CD4-positive, alpha-beta memory T cell (primary cell): ENCODE measurements at regions not wholly inside any gene's neighbourhood (a gene's known extent, or its start where the extent isn't known, plus 50 kb on each side); places are given as distances from the start of the nearest gene placed in this dataset.

Source experiments
- CTCF ChIA-PET: fragments of 350-600 bp; sonication (Branson Sonifier 250); formaldehyde crosslinking; loops from one replicate; lab custom pipeline; 2021; ENCODE audit warnings: inconsistent platforms; ENCODE audit not compliant: partially characterized antibody; lab: Charles Lee
- POLR2A ChIA-PET: fragments of 350-600 bp; sonication (Branson Sonifier 250); formaldehyde crosslinking; loops from one replicate; lab custom pipeline; 2021; ENCODE audit not compliant: partially characterized antibody; lab: Charles Lee
- DNase-seq, 5 donors: peaks; one replicate each; pipeline versions ENCODE4 v3.0.0 to v3.0.0-alpha.2; 2020 to 2022; ENCODE audit warnings: mixed read lengths in 1 of 5
- H3K27ac ChIP-seq: one replicate; pipeline ENCODE4 v1.7.0; 2013; ENCODE audit warnings: low read depth, low read length
- H3K27me3 ChIP-seq: 2 replicates; pipeline ENCODE4 v1.7.0; 2013; ENCODE audit warnings: mild to moderate bottlenecking, low read length, moderate library complexity; ENCODE audit not compliant: insufficient read depth
- H3K36me3 ChIP-seq: 2 replicates; pipeline ENCODE4 v1.7.0; 2013; ENCODE audit warnings: mild to moderate bottlenecking, low read length, moderate library complexity; ENCODE audit not compliant: insufficient read depth
- H3K4me1 ChIP-seq: 2 replicates; pipeline ENCODE4 v1.7.0; 2013; ENCODE audit warnings: mild to moderate bottlenecking, low read length, moderate library complexity; ENCODE audit not compliant: insufficient read depth
- H3K4me3 ChIP-seq, 2 donors: one replicate each; pipeline ENCODE4 v1.7.0; 2013; ENCODE audit warnings: low read length in 2 of 2, mild to moderate bottlenecking in 1 of 2
- H3K9me3 ChIP-seq, 2 donors: one replicate each; pipeline ENCODE4 v1.7.0; 2013; ENCODE audit warnings: low read length in 2 of 2, control low read depth in 1 of 2; ENCODE audit not compliant: control insufficient read depth in 1 of 2
- H3K27ac Mint-ChIP-seq, 7 donors: one replicate each; pipeline ENCODE4 v1.8.0; 2020 to 2021; ENCODE audit warnings: mixed read lengths in 7 of 7, mild to moderate bottlenecking in 6 of 7, inconsistent platforms in 3 of 7, moderate library complexity in 3 of 7
- H3K27me3 Mint-ChIP-seq, 2 donors: one replicate each; pipeline ENCODE4 v1.8.0; 2020 to 2021; ENCODE audit warnings: mixed read lengths in 2 of 2
- H3K36me3 Mint-ChIP-seq, 2 donors: one replicate each; pipeline ENCODE4 v1.8.0; 2020 to 2021; ENCODE audit warnings: mixed read lengths in 2 of 2, inconsistent platforms in 1 of 2, mild to moderate bottlenecking in 1 of 2
- H3K4me1 Mint-ChIP-seq, 4 donors: one replicate each; pipeline ENCODE4 v1.8.0; 2020 to 2021; ENCODE audit warnings: mixed read lengths in 4 of 4, mild to moderate bottlenecking in 1 of 4
- H3K4me3 Mint-ChIP-seq, 8 donors: one replicate each; pipeline ENCODE4 v1.8.0; 2020 to 2021; ENCODE audit warnings: mixed read lengths in 8 of 8, mild to moderate bottlenecking in 7 of 8, moderate library complexity in 6 of 8, inconsistent platforms in 3 of 8
- H3K9me3 Mint-ChIP-seq, 8 donors: one replicate each; pipeline ENCODE4 v1.8.0; 2020 to 2021; ENCODE audit warnings: mixed read lengths in 8 of 8, mild to moderate bottlenecking in 5 of 8, inconsistent platforms in 3 of 8, moderate library complexity in 1 of 8
- intact Hi-C: fragments of 100-400 bp; cut with micrococcal nuclease; formaldehyde crosslinking; loops from one replicate; pipeline ENCODE4 v1.15.1; 2023

DNA sequence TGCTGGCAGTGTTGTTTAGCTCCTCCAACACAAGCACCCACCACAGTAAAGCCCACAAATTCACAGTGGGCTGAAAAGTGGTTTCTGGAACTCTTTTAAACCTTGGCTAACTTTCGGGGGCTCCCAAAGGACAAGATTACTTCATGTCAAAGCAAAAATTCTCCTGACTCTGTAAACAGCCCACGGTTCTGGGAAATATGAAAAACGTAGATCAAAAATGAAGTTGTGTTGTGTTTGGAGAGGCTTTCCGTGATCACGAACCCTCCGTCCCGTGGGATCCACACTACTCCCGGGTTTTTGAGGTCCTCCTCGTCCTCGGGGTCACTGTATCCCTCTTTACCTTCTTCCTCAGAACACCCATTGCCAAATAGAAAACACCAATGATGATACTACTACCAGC lies 159.0 kb upstream of the RUNX1 start:
- POLR2A ChIA-PET, result no interaction called here
- H3K4me1 ChIP-seq, result peaks cover 16% of the 10 kb centered on the region
- Mint-ChIP-seq H3K4me1 (peaks cover 8 to 20% (median 15%) of the 10 kb centered on the region in 4 donors), H3K4me3 (no peak overlapping the region), H3K9me3 (peaks cover 0 to 19% (median 14%) of the 10 kb centered on the region in 8 donors), H3K27me3 (peaks cover 0 to 2% of the 10 kb centered on the region in 2 donors), H3K27ac (no peak overlapping the region), H3K36me3 (peaks cover 0 to 6% of the 10 kb centered on the region in 2 donors)
- no peak overlapping the region for H3K4me3 ChIP-seq
- H3K9me3 ChIP-seq, result peaks cover 0 to 3% of the 10 kb centered on the region in 2 donors
- no peak for DNase-seq
- H3K27me3 ChIP-seq, result no peaks in the 10 kb centered on the region
- no peak overlapping the region for H3K27ac ChIP-seq
- intact Hi-C loops, result no loop called here
- CTCF ChIA-PET, result interaction anchor here (1.1 kb wide), 1 partner anchor 10 kb away, joined by 3 read pairs; no protein-coding TSS in a partner anchor
- H3K36me3 ChIP-seq, result no peaks in the 10 kb centered on the region

DNA sequence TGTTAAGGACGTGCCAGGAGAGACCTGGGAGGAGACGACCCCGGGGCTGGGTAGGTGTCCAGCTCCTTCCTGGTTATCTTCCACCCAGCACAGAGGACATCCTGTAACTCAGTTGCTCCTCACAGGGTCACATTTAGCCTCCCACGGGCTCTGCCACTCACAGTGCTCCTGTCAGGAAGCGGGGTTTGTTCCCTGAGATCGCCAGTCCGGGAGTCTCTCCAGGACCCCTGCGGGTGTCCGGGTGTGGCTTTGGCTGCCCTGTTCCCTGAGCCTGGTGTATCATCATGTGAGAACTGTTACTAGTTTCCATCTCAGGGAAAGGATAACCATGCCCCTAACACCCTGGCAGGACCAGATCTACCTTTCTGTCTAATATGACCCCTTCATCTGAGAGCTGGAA lies 158.2 kb upstream of the RUNX1 start:
- POLR2A ChIA-PET, result no interaction called here
- Histone ChIP-seq H3K9me3 (peaks cover 0 to 3% of the 10 kb centered on the region in 2 donors), H3K27me3 (no peaks in the 10 kb centered on the region), H3K27ac (no peak overlapping the region), H3K36me3 (no peaks in the 10 kb centered on the region), H3K4me3 (no peak overlapping the region), H3K4me1 (peaks cover 16% of the 10 kb centered on the region)
- DNase-seq, result no peak
- Mint-ChIP-seq H3K4me3 (no peak overlapping the region), H3K27ac (no peak overlapping the region), H3K27me3 (peaks cover 0 to 2% of the 10 kb centered on the region in 2 donors), H3K9me3 (peaks cover 0 to 19% (median 14%) of the 10 kb centered on the region in 8 donors), H3K36me3 (peaks cover 0 to 6% of the 10 kb centered on the region in 2 donors), H3K4me1 (peaks cover 8 to 20% (median 15%) of the 10 kb centered on the region in 4 donors)
- intact Hi-C loops, result no loop called here
- CTCF ChIA-PET, result no interaction called here

DNA sequence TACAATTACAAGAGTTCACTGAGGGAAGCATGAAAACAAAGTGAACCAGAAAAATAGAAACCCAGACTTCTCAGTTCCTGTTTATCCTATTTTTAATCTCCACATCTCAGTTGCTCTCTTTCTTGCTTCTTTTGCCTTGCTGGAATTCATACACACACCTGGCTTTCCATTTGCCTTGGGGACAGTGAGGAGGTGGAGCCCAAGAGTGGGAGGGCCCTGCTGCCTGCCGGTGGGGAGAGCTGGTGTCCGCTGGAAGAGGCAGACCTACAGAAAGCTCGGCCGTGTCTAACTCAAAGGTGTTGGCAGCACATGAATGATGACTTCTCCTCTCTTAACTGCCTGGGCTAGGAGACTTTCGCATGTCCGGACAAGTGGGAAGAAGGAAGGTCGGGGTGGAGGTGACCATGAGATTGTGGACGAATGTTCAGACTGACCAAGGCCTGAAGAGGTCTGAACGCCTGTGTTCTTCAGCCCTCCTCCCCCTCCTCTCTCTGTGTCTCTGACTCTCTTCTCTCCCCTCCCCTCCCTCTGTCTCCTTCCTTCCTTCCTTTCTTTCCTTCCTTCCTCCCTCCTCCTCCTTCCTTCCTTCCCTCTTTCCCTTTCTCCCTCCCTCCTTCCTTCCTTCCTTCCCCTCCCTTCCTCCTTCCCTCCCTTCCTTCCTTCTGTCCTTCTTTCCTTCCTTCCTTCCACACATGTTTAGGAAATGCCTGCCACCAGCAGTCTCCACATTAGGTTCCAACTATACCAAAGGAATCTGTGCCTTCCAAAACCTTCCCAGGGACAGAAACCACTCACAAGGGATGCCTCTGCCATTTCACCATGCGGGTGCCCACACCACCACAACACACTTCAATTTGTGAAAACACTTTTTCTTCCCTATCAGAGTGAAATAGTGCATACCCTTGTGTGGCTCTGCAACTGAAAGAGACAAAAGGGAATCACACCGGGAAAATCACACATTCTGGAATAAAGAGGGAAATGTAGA lies 157.3 kb upstream of the RUNX1 start:
- ChIA-PET CTCF (interaction anchor here (0.9 to 2.6 kb wide), 3 partner anchors 155 to 317 kb away, joined by 5 to 11 read pairs (median 5); no protein-coding TSS in a partner anchor), POLR2A (no interaction called here)
- no peaks in the 10 kb centered on the region for H3K36me3 ChIP-seq
- Mint-ChIP-seq H3K36me3 (peaks cover 0 to 6% of the 10 kb centered on the region in 2 donors), H3K4me3 (peak overlapping the region in 3 of 8 donors; percentile 30 to 88 (median 79)), H3K4me1 (peaks cover 8 to 20% (median 15%) of the 10 kb centered on the region in 4 donors), H3K9me3 (peaks cover 0 to 19% (median 14%) of the 10 kb centered on the region in 8 donors), H3K27me3 (peaks cover 0 to 2% of the 10 kb centered on the region in 2 donors), H3K27ac (peak overlapping the region in 3 of 7 donors; percentile 49 to 75 (median 50))
- no peak overlapping the region for H3K27ac ChIP-seq
- H3K4me3 ChIP-seq, result no peak overlapping the region
- peaks cover 0 to 3% of the 10 kb centered on the region in 2 donors for H3K9me3 ChIP-seq
- DNase-seq, result no peak
- no peaks in the 10 kb centered on the region for H3K27me3 ChIP-seq
- peaks cover 16% of the 10 kb centered on the region for H3K4me1 ChIP-seq
- intact Hi-C loops, result no loop called here

DNA sequence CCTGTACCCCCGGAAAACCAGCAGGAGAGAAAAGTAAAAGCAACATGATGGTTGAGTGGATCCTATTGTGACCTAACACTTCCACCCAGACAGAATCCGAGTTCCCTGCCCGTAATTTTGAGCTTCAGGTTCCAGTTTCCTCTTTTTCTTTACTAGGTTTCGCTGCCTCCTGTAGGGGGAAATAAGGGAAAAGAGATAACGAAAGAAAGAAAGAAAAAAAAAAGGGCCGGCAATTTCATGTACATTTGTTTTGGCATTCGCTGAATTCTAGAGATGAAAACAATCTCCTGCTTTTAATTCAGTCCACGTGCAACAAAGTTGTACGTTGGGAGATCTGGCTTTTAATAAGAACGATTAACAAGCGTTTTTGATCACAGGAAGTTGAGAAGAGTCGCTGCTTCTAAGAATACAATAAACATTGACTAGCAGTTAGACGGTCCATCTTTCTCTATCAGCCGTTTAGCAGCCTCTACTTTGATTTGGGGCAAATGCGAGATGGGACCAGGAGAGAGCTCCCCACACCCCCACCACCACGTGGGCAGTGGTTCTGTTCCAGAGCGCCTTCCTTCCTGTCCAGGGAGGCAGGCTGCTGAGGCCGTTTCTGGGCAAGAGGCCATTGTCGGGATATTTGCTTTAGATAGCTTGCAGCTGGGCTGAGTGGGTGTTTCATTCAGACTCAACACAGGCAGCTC lies 155.9 kb upstream of the RUNX1 start:
- H3K27ac ChIP-seq, result no peak overlapping the region
- H3K36me3 Mint-ChIP-seq, result no peaks in the 10 kb centered on the region
- peaks cover 0 to 8% (median 8%) of the 10 kb centered on the region in 8 donors for H3K9me3 Mint-ChIP-seq
- H3K4me3 Mint-ChIP-seq, result peak overlapping the region; percentile 76 to 94 (median 82)
- intact Hi-C loops, result loop anchor here (1.0 to 2.0 kb wide), 2 partner anchors 155 to 316 kb away; no protein-coding TSS in a partner anchor
- H3K36me3 ChIP-seq, result no peaks in the 10 kb centered on the region
- H3K4me3 ChIP-seq, result peak overlapping the region in 1 of 2 donors; percentile 38
- peak overlapping the region in 1 of 7 donors; percentile 18 for H3K27ac Mint-ChIP-seq
- CTCF ChIA-PET, result interaction anchor here (0.8 to 2.6 kb wide), 5 partner anchors 154 to 318 kb away, joined by 3 to 11 read pairs (median 5); no protein-coding TSS in a partner anchor
- H3K9me3 ChIP-seq, result no peaks in the 10 kb centered on the region
- peaks cover 16% of the 10 kb centered on the region for H3K4me1 ChIP-seq
- POLR2A ChIA-PET, result interaction anchor here (0.6 to 1.2 kb wide), 3 partner anchors 16 to 316 kb away, joined by 3 to 6 read pairs (median 3); no protein-coding TSS in a partner anchor
- H3K27me3 ChIP-seq, result no peaks in the 10 kb centered on the region
- peak in 1 of 5 donors; percentile 5 for DNase-seq
- peaks cover 0 to 2% of the 10 kb centered on the region in 2 donors for H3K27me3 Mint-ChIP-seq
- peaks cover 8 to 20% (median 15%) of the 10 kb centered on the region in 4 donors for H3K4me1 Mint-ChIP-seq

DNA sequence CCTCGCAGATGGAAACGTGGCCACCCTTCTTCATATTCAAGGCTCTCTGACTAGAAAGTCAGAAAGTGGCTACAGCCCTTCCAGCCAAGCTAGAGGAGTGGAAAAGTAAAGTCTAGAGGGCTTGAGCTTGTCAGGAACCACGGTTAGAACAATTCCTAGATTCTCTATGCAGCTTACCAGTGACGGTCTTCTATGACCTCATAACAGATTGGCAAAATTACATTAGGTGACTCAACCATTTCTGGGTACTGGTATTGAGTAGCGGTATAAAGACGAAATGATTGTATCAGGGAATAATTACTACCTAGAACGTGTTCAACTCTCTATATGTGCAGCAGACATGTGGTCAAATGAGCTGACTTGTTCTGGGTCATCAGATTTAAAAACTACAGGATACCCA lies 155.0 kb upstream of the RUNX1 start:
- H3K36me3 Mint-ChIP-seq, result no peaks in the 10 kb centered on the region
- no peaks in the 10 kb centered on the region for H3K27me3 ChIP-seq
- H3K27ac Mint-ChIP-seq, result no peak overlapping the region
- H3K4me3 ChIP-seq, result no peak overlapping the region
- H3K27me3 Mint-ChIP-seq, result peaks cover 0 to 2% of the 10 kb centered on the region in 2 donors
- H3K9me3 Mint-ChIP-seq, result peaks cover 0 to under 1% (median 0%) of the 10 kb centered on the region in 8 donors
- H3K4me1 Mint-ChIP-seq, result peaks cover 8 to 20% (median 15%) of the 10 kb centered on the region in 4 donors
- H3K27ac ChIP-seq, result no peak overlapping the region
- no peak for DNase-seq
- H3K4me3 Mint-ChIP-seq, result peak overlapping the region in 1 of 8 donors; percentile 4
- intact Hi-C loops, result loop anchor here (1.0 to 2.0 kb wide), 2 partner anchors 154 to 315 kb away; no protein-coding TSS in a partner anchor
- no peaks in the 10 kb centered on the region for H3K36me3 ChIP-seq
- H3K4me1 ChIP-seq, result peaks cover 16% of the 10 kb centered on the region
- no peaks in the 10 kb centered on the region for H3K9me3 ChIP-seq
- POLR2A ChIA-PET, result no interaction called here
- CTCF ChIA-PET, result interaction anchor here (0.8 to 2.6 kb wide), 2 partner anchors 314 to 317 kb away, joined by 3 to 11 read pairs; no protein-coding TSS in a partner anchor

DNA sequence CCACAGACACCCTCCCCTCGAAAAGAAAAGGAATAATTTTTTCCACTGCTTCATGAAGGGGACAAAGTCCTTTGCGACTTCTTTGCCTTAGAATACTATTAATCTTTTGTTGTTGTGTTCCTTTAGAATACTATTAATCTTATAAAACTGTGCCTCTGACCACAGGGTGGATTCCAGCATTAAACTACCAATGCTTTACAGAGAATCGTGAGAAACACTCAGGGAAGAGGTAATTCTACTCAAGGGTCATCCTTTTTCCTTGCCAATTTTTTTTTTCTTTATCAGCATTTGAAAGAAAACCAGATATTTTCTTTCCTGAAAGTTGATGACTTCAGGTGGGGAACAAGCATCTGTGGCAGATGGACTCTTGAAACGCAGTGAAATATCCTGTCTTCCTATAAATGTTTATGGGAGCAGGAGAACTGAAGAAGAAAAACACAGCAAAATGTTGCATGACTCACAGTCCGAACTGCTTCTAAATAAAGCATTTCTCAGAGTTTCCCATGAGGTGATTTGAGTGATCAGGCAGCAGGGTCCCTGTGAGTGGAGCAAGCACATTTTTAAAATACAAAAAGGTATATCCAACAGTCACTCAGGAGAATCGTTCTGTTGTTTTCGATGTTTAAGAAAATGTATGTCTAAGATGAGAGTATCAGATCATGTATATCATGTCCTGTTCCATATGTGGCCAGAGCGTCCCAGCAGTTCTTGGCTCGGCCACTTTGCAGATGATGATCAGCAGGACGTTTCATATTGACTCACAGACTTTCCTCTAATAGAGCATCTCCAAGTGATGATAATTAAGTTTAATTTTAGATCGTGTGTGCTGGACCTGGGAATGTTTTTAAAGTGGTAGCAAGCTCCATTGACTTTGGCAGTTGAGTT lies 154.2 kb upstream of the RUNX1 start:
- DNase-seq, result no peak
- no peak overlapping the region for H3K27ac ChIP-seq
- H3K9me3 ChIP-seq, result no peaks in the 10 kb centered on the region
- POLR2A ChIA-PET, result no interaction called here
- no peak overlapping the region for H3K4me3 ChIP-seq
- H3K27me3 Mint-ChIP-seq, result peaks cover 0 to 1% of the 10 kb centered on the region in 2 donors
- peak overlapping the region in 1 of 8 donors; percentile 3 for H3K4me3 Mint-ChIP-seq
- no peaks in the 10 kb centered on the region for H3K27me3 ChIP-seq
- no peak overlapping the region for H3K27ac Mint-ChIP-seq
- peaks cover 8 to 20% (median 15%) of the 10 kb centered on the region in 4 donors for H3K4me1 Mint-ChIP-seq
- intact Hi-C loops, result no loop called here
- H3K36me3 Mint-ChIP-seq, result no peaks in the 10 kb centered on the region
- CTCF ChIA-PET, result interaction anchor here (0.6 to 2.6 kb wide), 2 partner anchors 152 to 313 kb away, joined by 3 to 11 read pairs; no protein-coding TSS in a partner anchor
- H3K9me3 Mint-ChIP-seq, result peaks cover 0 to under 1% (median 0%) of the 10 kb centered on the region in 8 donors
- peaks cover 16% of the 10 kb centered on the region for H3K4me1 ChIP-seq
- no peaks in the 10 kb centered on the region for H3K36me3 ChIP-seq
